HG03097 (cell line): ENCODE measurements at regions not wholly inside any gene's neighbourhood (a gene's known extent, or its start where the extent isn't known, plus 50 kb on each side); places are given as distances from the start of the nearest gene placed in this dataset.

Source experiments
- ATAC-seq: cut with Tn5 transposase; IDR thresholded peaks from one replicate; pipeline ENCODE4 v1.9.1; 2021; ENCODE audit not compliant: unreplicated experiment, low FRiP score

- ATAC-seq = no peak
Observed at GRCh38 chr10:109529258-109529657, 394.1 kb downstream of the XPNPEP1 start.

GRCh38 chr10:109517748-109518147 is 405.6 kb downstream of the XPNPEP1 start:
- ATAC-seq = no peak

GRCh38 chr10:109504401-109504800 is 418.9 kb downstream of the XPNPEP1 start:
- ATAC-seq = no peak

DNA sequence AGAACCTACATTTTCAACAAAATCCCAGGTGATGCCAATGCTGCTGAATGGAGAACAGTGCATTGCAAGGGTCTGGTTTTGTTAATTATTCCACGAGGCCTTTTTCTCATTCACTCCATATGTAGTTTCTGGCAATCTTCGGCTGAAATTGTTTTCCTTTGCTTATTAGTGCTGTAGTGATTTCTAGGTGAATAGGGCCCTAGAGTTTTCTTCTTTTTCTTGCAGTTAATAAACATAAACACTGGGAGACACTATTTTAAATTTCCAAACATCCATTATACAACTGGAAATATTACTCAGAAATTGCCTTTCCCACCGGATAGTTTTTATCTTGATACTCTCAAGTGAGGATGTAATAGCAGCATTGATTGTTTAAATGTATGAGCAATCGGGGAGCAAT is 435.6 kb downstream of the XPNPEP1 start:
- no peak for ATAC-seq

- no peak for ATAC-seq
Observed at GRCh38 chr10:109480836-109481235, 442.5 kb downstream of the XPNPEP1 start.

GRCh38 chr10:109475711-109476421 is 447.4 kb downstream of the XPNPEP1 start:
- ATAC-seq = no peak

- no peak for ATAC-seq
Observed at GRCh38 chr10:109474812-109475211, 448.5 kb downstream of the XPNPEP1 start.

DNA sequence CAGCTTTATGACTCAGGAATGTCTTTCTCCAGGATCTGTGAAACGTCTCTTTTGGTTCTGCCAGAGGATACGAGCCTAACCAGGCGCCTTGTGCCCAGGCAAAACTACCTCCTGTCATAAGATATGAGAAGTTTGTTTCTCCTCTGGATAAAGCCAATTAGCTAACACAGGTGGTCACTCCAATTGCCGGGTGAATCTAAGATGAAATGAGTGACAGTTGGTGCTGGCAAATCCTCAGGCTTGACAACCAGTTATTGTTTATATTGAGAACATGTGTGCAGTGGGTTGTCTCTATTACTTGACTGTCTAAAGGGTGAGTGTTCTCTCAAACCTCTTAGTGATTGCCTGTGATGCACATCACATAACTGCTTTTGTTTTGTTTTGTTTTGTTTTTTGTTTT is 449.1 kb downstream of the XPNPEP1 start:
- ATAC-seq = no peak

- no peak for ATAC-seq
Observed at GRCh38 chr10:109467551-109467950, 455.8 kb downstream of the XPNPEP1 start.

DNA sequence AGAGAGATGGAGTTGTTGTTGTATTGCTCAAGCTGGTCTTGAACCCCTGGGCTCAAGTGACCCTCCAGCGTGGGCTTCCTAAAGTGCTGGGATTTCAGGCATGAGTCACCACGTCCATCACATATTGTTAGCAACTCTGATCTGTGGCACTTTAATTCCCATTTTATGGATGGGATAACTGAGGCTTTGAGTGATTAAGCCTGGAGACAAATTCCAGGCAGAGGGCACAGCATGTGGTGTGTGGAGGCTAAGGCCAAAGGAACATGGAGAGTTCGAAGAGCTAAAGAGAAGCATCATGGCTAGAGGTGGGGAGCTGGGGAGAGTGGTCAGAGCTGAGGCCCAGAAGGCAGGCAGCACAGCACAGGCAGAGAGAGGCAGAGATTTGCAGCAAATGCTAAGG is 458.4 kb downstream of the XPNPEP1 start:
- no peak for ATAC-seq

DNA sequence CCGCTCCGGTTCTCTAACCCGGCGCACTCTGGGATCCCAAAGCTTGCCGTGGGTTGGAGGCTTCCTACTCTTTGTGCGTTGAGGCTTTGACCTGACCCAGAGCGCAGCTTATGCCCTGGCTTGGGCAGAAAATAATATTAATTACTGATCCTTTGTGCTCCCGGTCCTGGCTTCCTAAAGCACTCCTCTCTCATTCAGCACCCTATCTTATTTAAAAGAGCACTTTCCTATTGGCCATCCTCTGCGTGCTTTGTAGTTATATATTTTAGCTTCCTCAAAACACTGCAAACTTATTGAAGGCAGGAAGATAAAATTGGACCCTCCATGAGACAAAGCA is 466.0 kb downstream of the XPNPEP1 start:
- ATAC-seq = no peak

DNA sequence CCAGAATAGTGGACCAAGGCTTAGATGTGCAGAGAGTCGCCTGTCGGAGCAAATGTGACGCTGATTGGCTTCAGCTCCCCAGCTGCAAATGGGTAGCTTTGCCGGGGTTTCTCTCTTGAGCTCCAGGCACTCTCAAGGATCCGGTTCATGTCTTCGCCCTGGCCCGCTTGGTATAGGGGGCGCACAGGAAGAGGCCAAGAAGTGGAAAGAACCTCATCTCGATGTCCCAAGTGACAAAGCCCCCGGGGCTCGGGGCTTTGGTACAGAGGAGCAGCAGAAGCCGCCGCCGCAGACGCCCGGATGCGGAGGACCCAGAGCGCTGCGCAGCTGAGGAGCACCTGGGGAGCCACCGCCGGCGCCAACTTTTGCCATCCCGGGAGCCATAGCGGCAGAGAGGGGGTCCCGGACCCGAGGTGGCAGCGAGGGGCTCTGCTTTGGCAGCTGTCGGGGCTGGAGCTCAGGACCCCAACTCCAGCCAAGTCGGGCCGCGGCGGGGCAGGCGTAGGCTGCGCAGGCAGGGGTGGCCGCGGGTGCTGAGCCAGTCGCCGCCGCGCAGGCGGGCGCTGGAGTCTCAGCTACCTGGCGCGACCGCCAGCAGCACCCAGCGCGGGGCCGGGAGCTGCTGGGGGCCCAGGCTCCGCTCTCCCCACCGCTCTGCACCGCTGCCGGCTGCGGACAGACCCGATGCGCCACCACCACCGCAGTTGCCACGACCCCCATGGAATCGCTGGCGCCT is 466.6 kb downstream of the XPNPEP1 start:
- ATAC-seq = no peak

GRCh38 chr10:109454691-109455090 is 468.6 kb downstream of the XPNPEP1 start:
- no peak for ATAC-seq

- ATAC-seq = no peak
Observed at GRCh38 chr10:109451879-109452278, 471.4 kb downstream of the XPNPEP1 start.

DNA sequence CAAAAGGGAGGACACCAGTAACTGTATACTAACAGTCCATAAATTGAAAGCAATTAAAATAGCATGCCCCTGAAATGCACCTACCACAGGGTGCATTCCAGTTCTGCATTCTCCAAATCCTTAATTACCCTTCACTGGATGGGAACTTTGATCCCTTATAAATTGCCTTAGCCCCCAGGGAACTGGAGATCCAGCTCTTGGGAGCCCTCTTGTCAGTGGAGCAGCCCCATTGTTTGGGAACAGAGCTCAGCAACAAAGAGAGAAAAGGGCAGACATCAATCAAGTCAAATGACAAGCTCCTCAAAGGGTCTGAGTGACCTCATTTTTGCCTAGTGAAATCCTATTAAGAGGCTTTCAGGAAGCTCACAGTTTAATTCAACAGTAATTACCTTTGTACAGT is 472.6 kb downstream of the XPNPEP1 start:
- ATAC-seq = no peak

- no peak for ATAC-seq
Observed at GRCh38 chr10:109433434-109433833, 489.9 kb downstream of the XPNPEP1 start.

DNA sequence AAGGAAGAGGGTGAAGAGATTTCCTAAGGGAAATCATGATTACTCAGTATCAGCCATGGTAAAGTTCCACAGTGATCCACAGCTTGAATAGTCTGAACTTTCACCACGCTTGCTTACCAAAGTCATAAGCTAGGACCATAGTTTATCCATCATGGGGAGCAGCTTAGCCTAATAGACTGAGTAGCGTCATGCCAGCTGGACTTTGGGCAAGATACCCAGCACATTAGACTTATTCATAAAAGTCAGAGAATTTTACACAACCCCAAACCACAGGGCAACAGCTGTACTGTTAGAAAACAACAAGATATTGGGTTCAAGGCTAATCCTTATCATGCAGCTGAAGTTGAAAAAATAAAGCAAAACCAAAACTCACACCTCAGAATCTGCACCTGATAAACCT is 491.0 kb downstream of the XPNPEP1 start:
- no peak for ATAC-seq

GRCh38 chr10:109430799-109431198 is 492.5 kb downstream of the XPNPEP1 start:
- ATAC-seq = no peak

GRCh38 chr10:109430043-109430760 is 493.1 kb downstream of the XPNPEP1 start:
- no peak for ATAC-seq

DNA sequence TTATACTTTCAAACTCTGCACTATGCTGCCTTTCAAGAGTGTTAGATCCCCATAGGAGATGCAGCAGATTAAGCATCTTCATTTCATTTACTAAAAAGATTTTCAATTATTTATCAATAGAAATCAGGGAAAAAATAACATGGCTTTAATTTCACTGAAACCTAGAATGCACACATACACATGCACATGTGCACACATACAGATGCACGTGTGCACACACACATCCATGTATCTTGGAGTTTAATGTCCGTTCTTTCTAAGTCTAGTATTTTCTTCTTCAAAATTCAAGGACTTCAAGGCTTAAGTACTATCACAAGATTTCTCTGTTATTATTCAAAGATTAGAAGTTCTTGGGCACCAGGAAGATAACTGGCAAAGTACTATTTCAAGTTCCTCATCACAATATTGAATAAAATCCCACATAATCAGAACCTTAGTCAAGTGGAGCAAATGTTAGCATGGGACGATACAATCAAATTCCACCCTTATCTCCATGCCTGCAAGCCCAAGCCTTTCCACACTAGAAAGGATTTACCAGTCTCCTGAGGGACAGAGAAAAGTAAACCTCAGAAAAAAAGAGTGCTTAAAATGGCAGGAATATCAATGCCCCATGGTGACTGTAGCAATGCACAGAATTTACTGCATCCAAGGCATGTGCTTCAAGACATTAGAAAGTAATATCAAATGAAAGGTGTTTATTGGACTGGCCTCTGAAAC is 494.4 kb downstream of the XPNPEP1 start:
- no peak for ATAC-seq

DNA sequence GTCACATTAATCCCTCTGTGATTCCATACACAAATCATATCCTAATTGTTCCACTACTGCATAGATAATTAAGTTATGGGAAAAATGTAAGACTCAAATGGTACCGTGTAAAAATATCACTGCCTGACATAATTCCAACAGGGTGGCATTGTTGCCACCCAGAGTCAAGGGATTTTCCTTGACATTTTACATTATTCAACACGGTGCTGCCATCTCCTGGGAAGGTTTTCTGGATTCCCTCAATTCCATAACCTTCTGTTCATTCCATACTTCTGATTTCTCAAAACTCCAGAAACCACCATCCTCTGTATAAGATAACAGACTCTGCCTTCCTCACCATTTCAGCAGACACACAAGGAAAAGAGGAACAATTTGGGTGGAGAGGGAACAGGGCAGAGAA is 495.9 kb downstream of the XPNPEP1 start:
- ATAC-seq = no peak
